Suprapubic skin (tissue), 4 donors: ENCODE measurements at regions not wholly inside any gene's neighbourhood (a gene's known extent, or its start where the extent isn't known, plus 50 kb on each side); places are given as distances from the start of the nearest gene placed in this dataset.
"Not testable (repeated sequence)": the region's sequence is repeated elsewhere in the genome, so short reads cannot be mapped to it uniquely, and the experiment has no call there.

Source experiments
- CTCF ChIP-seq, 2 donors: fragments of 200-600 bp in 1 of 2; fragments of 450-650 bp in 1 of 2; sonication (generic) in 1 of 2; IDR thresholded peaks; one replicate each; pipeline ENCODE4 v1.5.1; 2016 to 2019; ENCODE audit warnings: antibody characterized with exemption in 2 of 2, mild to moderate bottlenecking in 1 of 2, moderate library complexity in 1 of 2
- EP300 ChIP-seq: sonication (generic); formaldehyde crosslinking; IDR thresholded peaks from one replicate; pipeline ENCODE4 v1.6.1; 2017; ENCODE audit warnings: antibody characterized with exemption
- POLR2A ChIP-seq, 2 donors: fragments of 450-650 bp; IDR thresholded peaks; one replicate each; pipeline ENCODE4 v1.6.1; 2017; ENCODE audit warnings: antibody characterized with exemption in 2 of 2, mild to moderate bottlenecking in 2 of 2, moderate library complexity in 2 of 2
- POLR2AphosphoS5 ChIP-seq, 3 donors: sonication (generic); formaldehyde crosslinking; IDR thresholded peaks; one replicate each; pipeline ENCODE4 v1.6.1; 2017; ENCODE audit warnings: antibody characterized with exemption in 3 of 3

GRCh38 chr1:234791615-234792014, 181.6 kb upstream of the IRF2BP2 start:
- TF ChIP-seq CTCF (IDR thresholded peaks at IDR 0.05); EP300; POLR2A (IDR thresholded peaks at IDR 0.05); POLR2AphosphoS5 (IDR thresholded peaks at IDR 0.05): not testable (repeated sequence)
